HEK293T (cell line): ENCODE measurements at regions not wholly inside any gene's neighbourhood (a gene's known extent, or its start where the extent isn't known, plus 50 kb on each side); places are given as distances from the start of the nearest gene placed in this dataset.

Experiments used
- ELF4 ChIP-seq: fragments of 450-650 bp; IDR thresholded peaks from 2 replicates; pipeline ENCODE4 v1.6.1; 2017; ENCODE audit warnings: antibody characterized with exemption
- FOXM1 ChIP-seq: fragments of 450-650 bp; IDR thresholded peaks from 2 replicates; pipeline ENCODE4 v1.6.1; 2017; ENCODE audit warnings: mild to moderate bottlenecking, borderline replicate concordance

GRCh38 chr5:67996596-67996995 lies 219.0 kb upstream of the PIK3R1 start:
- TF ChIP-seq ELF4, result no peak
- no peak for TF ChIP-seq FOXM1
